NCI-H2107 treated with DMSO at 0.1 percent for 48 hours (cell line): ENCODE measurements at regions not wholly inside any gene's neighbourhood (a gene's known extent, or its start where the extent isn't known, plus 50 kb on each side); places are given as distances from the start of the nearest gene placed in this dataset.

Source experiments
- DNase-seq: peaks from one replicate; lab custom pipeline; 2025; ENCODE audit not compliant: unreplicated experiment; lab: John Stamatoyannopoulos, UW

GRCh38 chr13:47190696-47191305 is 293.9 kb upstream of the HTR2A start:
- DNase-seq = no peak

GRCh38 chr13:47188802-47189201 is 291.9 kb upstream of the HTR2A start:
- no peak for DNase-seq

DNA sequence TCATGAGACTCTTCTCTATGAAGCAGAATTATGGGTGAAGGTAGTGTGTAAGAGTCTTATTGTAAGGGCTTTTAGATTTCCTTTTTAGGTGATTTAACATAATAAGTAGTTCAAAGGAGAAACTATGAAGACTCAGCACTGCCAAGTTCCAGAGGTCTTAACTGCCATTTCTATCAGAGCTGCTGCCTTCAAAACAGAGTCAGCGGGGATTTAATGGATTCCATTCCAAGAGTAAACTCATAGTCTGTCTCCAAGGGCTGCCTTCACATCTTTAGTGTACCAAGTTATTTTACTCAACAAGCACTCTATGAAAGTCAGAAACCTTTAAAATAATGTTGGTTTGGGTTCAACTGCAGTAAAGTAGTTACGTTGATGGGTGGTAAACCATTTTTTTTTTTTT is 289.6 kb upstream of the HTR2A start:
- no peak for DNase-seq

DNA sequence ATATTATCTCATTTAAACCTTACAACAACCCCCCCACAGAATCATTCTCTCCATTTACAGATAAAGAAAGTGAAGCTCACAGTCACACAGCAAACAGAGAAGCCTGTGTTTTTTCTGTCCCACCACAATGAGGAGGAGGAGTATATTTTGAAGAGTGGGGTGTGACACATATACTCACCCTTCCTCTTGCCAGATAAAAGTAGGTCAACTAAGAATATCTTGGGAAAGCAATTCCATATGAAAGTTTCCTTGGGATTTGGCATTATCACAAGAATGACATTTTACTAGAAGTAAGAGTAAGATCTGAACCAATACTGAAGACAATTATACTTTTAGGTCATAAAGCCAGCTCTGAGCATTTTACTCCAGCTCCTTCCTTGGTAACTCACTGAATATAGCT is 287.5 kb upstream of the HTR2A start:
- DNase-seq = no peak

DNA sequence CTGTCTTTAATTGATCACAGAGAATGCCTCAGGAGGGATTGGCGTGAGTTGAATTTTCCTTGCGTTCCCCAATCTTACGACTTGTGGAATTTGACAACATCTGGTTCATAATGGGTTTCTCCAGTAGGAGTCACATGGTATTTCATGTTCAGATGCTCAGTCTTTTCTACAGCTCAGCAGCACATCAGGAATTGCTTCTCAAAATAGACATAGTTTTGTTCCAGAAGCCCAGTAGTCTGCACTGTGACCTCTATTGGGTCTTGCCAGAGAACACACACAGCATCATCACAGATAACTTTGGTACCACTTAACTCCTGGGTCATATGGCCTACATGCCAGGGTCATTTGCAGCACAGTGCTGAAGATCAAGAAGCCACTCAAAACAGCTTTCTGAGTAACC is 282.5 kb upstream of the HTR2A start:
- no peak for DNase-seq

DNA sequence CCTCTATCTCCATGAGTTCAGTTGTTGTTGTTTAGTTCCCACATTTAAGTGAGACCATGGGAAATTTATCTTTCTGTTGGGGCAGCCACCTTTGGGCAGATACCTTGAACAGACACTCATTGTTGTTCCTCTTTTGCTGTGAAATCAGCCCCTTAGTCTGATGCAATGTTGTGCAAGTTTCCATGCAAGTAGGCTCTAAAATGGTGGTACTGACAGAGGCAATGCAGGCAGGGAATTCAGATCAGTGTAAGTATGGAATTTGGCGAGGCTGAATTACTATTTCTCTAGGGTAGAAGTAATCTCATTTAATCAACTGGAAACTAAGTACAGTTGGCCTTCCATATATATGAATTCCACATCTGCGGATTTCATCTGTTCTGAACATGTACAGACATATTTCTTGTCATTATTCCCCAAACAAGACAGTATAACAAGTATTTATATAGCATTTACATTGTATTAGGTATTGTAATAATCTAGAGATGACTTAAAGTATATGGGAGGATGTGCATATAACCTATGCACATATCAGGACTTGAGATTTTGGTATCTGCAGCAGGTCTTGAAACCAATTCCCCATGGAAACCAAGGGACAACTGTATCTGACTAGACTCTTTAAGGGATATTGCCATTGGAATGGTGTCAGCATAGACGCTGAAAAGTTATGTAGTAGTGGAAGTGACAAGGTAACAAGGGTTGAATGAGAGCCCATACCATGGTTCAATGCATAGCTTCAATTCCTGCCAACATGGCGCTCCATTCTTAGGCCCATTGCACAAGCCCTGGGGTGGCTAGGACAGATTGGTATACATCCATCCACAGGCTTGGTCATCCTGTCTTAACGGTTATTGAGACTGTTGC is 281.5 kb upstream of the HTR2A start:
- no peak for DNase-seq

DNA sequence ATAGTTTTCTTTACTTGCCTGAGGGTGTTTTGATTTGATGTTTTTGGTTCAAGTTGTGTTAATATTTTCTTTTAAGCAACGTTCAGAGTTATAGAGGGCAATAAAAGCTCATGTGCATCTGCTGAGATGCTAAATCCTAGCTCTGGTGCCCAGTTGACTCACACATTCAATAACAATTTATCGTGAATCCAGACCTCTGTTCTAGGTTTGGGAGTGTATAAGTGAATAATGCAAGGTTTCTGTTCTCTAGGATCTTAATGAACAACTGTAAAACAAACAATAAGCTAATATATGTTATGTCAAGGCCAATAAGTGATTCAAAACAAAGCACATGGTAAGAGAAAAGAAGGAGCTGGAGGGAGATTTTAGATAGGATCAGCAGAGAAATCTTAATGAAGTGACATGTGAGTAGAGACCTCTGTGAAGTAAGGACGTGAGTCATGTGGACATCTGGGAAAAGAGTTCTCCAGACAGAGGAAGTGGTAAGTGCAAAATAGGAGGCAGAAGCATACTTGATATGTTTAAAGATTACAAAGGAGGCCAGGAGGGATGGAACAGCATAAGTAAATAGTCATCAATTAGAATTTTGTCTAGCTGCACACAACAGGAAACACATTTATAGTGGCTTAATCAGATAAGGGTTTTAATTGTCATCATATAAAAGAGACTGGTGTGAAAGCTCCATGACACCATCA is 278.5 kb upstream of the HTR2A start:
- DNase-seq = no peak

DNA sequence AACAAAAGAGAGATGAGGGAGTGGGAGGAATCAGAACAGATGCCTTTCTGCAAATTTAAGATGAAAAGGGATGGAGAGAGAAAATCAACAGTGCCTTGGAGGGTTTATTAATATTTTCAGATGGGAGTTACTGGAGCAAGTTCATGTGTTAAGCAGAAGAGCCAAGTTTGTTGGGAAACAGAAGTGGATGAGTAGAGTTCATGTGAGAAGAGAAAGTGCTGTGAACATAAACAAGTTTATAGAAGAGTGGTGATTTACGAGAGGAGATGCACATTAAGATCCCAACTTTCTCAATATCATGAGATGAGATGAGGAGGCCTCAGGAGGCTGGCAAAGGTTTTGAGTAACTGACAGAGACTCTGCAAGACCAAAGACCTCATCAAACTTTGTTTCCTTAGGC is 274.1 kb upstream of the HTR2A start:
- no peak for DNase-seq

DNA sequence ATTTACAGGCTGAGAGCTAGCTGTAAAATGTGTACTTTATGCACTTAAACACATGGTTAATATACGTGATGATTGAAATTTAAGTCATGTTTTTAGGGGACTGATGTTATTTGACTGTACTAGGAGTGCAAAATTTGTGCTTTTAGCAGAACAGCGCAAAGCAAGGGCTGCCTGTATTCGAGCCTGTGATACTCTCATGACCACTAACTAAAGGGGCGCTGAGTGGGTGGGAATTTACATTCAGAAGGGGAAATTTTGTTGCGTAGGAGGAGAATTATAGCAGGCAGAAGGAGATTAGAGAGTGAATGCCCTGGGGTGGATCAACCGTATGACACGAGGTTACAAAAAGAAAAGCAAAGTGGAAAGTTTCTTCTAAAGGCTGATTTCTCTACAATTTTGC is 271.8 kb upstream of the HTR2A start:
- no peak for DNase-seq

DNA sequence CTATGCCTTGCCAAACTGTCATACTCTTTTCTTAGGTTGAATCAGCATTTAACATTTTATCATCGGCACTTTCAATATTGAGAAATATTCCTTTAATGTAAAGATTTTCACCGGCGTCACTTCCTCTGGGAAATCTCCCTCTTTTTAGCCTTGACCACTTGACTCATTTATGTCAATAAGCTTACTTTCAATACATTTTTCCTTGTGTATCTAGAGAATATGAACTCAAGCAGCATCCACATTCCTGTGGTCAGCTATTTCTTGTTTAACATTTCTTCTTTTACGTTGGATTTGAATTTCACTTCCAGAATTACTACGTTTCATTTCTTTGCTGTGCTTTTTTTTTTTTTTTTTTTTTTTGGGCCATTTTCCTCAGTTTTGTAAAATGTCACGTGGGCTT is 271.2 kb upstream of the HTR2A start:
- no peak for DNase-seq

DNA sequence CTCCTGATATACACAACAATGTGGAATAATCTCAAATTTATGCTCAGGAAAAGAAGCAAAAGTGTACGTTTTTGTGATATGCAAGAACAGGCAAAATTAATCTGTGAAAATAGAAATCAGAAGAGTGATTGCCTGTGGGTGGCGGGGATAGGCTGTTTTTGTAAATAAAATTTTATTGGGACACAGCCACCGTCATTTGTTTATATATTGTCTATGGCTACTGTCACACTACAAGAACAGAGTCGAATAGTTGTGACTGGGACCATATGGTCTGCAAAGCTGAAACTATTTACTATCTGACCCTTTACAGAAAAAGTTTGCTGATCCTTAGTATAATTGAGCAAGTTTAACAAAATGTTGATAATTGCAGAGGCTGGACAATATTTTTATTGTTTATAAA is 269.5 kb upstream of the HTR2A start:
- DNase-seq = no peak

DNA sequence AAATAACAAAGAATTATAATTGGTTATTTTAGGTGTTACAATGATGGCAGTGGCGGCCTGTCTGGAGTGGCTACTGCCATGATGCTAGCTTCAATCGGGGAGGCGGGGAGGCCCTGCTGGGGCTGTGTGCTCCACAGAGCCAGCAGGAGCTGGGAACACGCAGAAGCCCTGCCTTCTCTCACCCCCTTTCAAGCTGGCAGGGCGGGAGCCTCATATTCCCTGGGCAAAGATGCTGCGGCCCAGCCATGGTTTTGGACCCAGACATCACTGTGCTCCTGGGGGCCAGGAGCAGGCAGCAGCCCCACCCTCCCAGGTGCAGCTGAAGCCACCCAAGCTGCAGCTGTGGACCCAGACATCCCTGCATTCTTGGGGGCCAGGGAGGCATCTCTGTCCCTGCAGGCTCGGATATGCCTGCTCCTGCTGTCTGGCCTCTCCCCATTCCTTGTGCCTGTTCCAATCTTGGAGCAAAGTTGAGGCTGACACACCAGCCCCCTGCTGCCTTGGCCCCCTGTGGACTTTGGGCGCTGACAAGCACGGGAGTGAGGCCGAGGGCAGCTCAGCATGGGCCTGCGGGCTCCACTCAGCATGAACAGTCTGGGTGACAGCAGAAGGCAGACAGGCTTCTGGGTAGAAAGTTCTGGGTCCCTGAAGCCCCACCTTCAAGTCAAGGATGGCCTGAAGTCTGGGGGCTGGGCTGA is 263.1 kb upstream of the HTR2A start:
- no peak for DNase-seq

- DNase-seq = no peak
These were observed 261.7 kb upstream of the HTR2A start for GRCh38 chr13:47158593-47158992.

DNA sequence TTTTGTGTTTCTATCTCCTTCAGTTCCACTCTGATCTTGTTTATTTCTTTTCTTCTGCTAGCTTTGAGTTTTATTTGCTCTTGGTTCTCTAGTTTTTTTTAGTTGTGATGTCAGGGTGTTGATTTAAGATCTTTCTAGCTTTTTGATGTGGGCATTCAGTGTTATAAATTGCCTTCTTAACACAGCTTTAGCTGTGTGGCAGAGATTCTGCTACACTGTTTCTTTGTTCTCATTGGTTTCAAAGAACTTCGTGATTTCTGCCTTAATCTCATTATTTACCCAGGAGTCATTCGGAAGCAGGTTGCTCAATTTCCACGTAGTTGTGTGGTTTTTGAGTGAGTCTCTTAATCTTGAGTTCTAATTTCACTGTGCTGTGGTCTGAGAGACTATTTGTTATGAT is 251.7 kb upstream of the HTR2A start:
- no peak for DNase-seq

DNA sequence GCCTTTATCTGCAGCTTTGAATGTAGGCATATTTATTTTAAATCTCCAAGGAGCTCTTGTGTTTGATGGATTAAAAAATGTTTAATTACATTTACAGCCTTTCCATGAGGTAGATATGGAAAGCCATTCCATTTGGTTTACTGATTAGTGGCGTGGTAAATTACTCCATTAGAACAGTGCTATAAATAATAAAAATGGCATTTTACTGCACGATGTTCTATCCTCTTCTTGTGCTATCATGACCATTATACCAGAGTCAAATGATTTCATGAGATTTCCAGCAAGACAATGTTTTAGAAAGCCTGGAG is 250.9 kb upstream of the HTR2A start:
- no peak for DNase-seq

DNA sequence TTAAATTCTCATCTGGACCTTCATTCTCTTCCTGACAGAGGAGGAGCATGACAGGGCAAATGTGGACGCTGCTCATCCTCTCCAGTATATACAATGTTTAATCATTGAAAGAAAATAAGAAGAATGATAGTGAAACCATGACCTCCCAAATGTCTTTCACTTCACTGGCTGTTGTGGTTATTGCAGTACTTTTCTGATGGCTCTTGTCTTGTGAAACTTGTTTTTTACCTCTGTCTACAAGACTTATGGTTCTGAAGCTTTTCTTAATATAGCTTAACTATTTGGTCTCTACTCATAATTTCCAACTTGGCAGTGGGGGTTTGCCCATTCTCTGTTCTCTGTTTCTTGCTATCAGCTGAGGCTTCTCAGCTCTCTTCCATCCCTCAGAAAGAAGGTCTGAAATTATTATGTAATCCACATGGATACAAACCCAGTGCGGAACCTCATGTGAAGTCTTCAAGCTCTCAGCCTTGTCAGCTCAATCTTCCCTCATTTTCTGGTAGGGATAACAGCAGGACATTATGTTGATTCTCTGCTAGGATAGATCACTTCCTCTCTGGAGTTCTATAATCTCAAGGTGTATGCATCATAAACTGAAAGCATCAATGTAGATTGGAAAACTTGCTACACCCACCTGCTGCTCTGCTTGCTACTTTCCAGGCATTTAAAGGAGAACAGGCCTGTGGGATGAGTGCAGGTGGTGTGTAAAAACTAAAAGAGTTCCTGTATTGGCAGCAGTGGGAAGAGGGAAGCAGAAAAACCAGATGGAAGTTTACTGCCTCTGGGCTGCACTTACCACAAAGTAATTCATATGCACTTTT is 250.3 kb upstream of the HTR2A start:
- no peak for DNase-seq

- no peak for DNase-seq
These were observed 249.3 kb upstream of the HTR2A start for GRCh38 chr13:47146136-47146535.

- DNase-seq = no peak
These were observed 247.9 kb upstream of the HTR2A start for GRCh38 chr13:47144782-47145181.

GRCh38 chr13:47142105-47142504 is 245.3 kb upstream of the HTR2A start:
- DNase-seq = no peak

- no peak for DNase-seq
These were observed 242.7 kb upstream of the HTR2A start for GRCh38 chr13:47139519-47139918.

GRCh38 chr13:47136504-47136941 is 239.7 kb upstream of the HTR2A start:
- no peak for DNase-seq
